HEK293 (cell line): ENCODE measurements at regions not wholly inside any gene's neighbourhood (a gene's known extent, or its start where the extent isn't known, plus 50 kb on each side); places are given as distances from the start of the nearest gene placed in this dataset.

Experiments used
- CTCF ChIA-PET: fragments of 350-600 bp; formaldehyde crosslinking; extraction: SDS; loops from one replicate; lab custom pipeline; 2021; ENCODE audit warnings: antibody characterized with exemption; lab: Yijun Ruan, JAX
- POLR2A ChIA-PET: fragments of 300-600 bp; formaldehyde crosslinking; extraction: SDS; loops from one replicate; lab custom pipeline; 2020; ENCODE audit warnings: antibody characterized with exemption, inconsistent platforms; lab: Yijun Ruan, JAX
- H3K27ac ChIP-seq: fragments of 200-500 bp; sonication (Bioruptor generic); 2 replicates; pipeline ENCODE4 v1.5.1; 2014; ENCODE audit warnings: low read depth, low read length, control low read depth, inconsistent platforms; ENCODE audit errors: extremely low read depth
- H3K36me3 ChIP-seq, 2 experiments: fragments of 200-500 bp in 1 of 2; sonication (Bioruptor generic) in 1 of 2; 1 replicate in 1 of 2; 2 replicates in 1 of 2; pipeline ENCODE4 v1.5.1; 2014 to 2017; ENCODE audit warnings: inconsistent platforms in 2 of 2, low read length in 2 of 2; ENCODE audit not compliant: control insufficient read depth in 2 of 2, insufficient read depth in 1 of 2
- H3K4me1 ChIP-seq: fragments of 200-500 bp; sonication (Bioruptor generic); 2 replicates; pipeline ENCODE4 v1.5.1; 2014; ENCODE audit warnings: mild to moderate bottlenecking, low read length, inconsistent platforms; ENCODE audit not compliant: control insufficient read depth, insufficient read depth
- H3K4me3 ChIP-seq: 2 replicates; pipeline ENCODE4 v1.5.1; 2011; ENCODE audit warnings: low read depth, mild to moderate bottlenecking, control low read depth, low read length, moderate library complexity
- H3K9me3 ChIP-seq: fragments of 200-500 bp; sonication (Bioruptor generic); 2 replicates; pipeline ENCODE4 v1.5.1; 2014; ENCODE audit warnings: low read depth, low read length, inconsistent platforms; ENCODE audit not compliant: control insufficient read depth, insufficient read depth
- BCL11B ChIP-seq: fragments of 450-650 bp; formaldehyde crosslinking; IDR thresholded peaks from 2 replicates; pipeline ENCODE4 v1.5.1; 2016; ENCODE audit warnings: low read depth, missing biosample characterization, missing genetic modification characterization
- GLI2 ChIP-seq: fragments of 450-650 bp; formaldehyde crosslinking; IDR thresholded peaks from 2 replicates; pipeline ENCODE4; 2017; ENCODE audit warnings: missing biosample characterization, missing genetic modification characterization, low read depth, borderline replicate concordance
- INSM2 ChIP-seq: fragments of 450-650 bp; formaldehyde crosslinking; IDR thresholded peaks from 2 replicates; pipeline ENCODE4 v1.5.1; 2016; ENCODE audit warnings: missing biosample characterization, missing genetic modification characterization
- MEIS1 ChIP-seq: sonication (generic); formaldehyde crosslinking; IDR thresholded peaks from 2 replicates; pipeline ENCODE4 v1.8.1; 2022; ENCODE audit warnings: missing genetic modification reagents, mild to moderate bottlenecking, borderline replicate concordance
- SP3 ChIP-seq: fragments of 450-650 bp; formaldehyde crosslinking; IDR thresholded peaks from 2 replicates; pipeline ENCODE4 v1.5.1; 2016; ENCODE audit warnings: missing biosample characterization, missing genetic modification characterization
- ZBTB49 ChIP-seq: fragments of 450-650 bp; formaldehyde crosslinking; IDR thresholded peaks from 2 replicates; pipeline ENCODE4 v1.5.1; 2016; ENCODE audit warnings: missing biosample characterization, missing genetic modification characterization, low read depth
- ZFP3 ChIP-seq: fragments of 450-650 bp; formaldehyde crosslinking; IDR thresholded peaks from 2 replicates; pipeline ENCODE4 v1.5.1; 2016; ENCODE audit warnings: low read depth, missing biosample characterization, missing genetic modification characterization
- ZFP69B ChIP-seq: fragments of 450-650 bp; formaldehyde crosslinking; IDR thresholded peaks from 2 replicates; pipeline ENCODE4 v1.5.1; 2016; ENCODE audit warnings: missing biosample characterization, missing genetic modification characterization
- ZNF121 ChIP-seq: fragments of 450-650 bp; formaldehyde crosslinking; IDR thresholded peaks from 2 replicates; pipeline ENCODE4 v1.5.1; 2016; ENCODE audit warnings: missing biosample characterization, missing genetic modification characterization
- ZNF2 ChIP-seq: fragments of 450-650 bp; formaldehyde crosslinking; IDR thresholded peaks from 2 replicates; pipeline ENCODE4 v1.5.1; 2016; ENCODE audit warnings: missing biosample characterization, missing genetic modification characterization
- ZNF223 ChIP-seq: fragments of 450-650 bp; formaldehyde crosslinking; IDR thresholded peaks from 2 replicates; pipeline ENCODE4 v1.5.1; 2016; ENCODE audit warnings: missing biosample characterization, missing genetic modification characterization
- ZNF335 ChIP-seq: fragments of 450-650 bp; formaldehyde crosslinking; conservative IDR thresholded peaks from 2 replicates; pipeline ENCODE4 v1.5.1; 2016; ENCODE audit warnings: missing biosample characterization, missing genetic modification characterization
- ZNF391 ChIP-seq: fragments of 450-650 bp; formaldehyde crosslinking; IDR thresholded peaks from 2 replicates; pipeline ENCODE4 v1.5.1; 2016; ENCODE audit warnings: low read depth, missing biosample characterization, missing genetic modification characterization, borderline replicate concordance
- ZNF394 ChIP-seq: fragments of 450-650 bp; formaldehyde crosslinking; IDR thresholded peaks from 2 replicates; pipeline ENCODE4 v1.5.1; 2016; ENCODE audit warnings: missing biosample characterization, missing genetic modification characterization, mild to moderate bottlenecking, moderate library complexity, borderline replicate concordance
- ZNF423 ChIP-seq: fragments of 450-650 bp; formaldehyde crosslinking; IDR thresholded peaks from 2 replicates; pipeline ENCODE4 v1.5.1; 2016; ENCODE audit warnings: missing biosample characterization, missing genetic modification characterization
- ZNF629 ChIP-seq: fragments of 450-650 bp; formaldehyde crosslinking; IDR thresholded peaks from 2 replicates; pipeline ENCODE4 v1.5.1; 2017; ENCODE audit warnings: missing biosample characterization, missing genetic modification characterization
- ZNF658 ChIP-seq: fragments of 450-650 bp; formaldehyde crosslinking; IDR thresholded peaks from 2 replicates; pipeline ENCODE4; 2016; ENCODE audit warnings: missing biosample characterization, missing genetic modification characterization
- ZNF660 ChIP-seq: fragments of 450-650 bp; IDR thresholded peaks from 2 replicates; pipeline ENCODE4 v1.5.1; 2018; ENCODE audit warnings: missing biosample characterization, mild to moderate bottlenecking, missing genetic modification characterization
- ZNF747 ChIP-seq: fragments of 450-650 bp; formaldehyde crosslinking; IDR thresholded peaks from 2 replicates; pipeline ENCODE4 v1.5.1; 2016; ENCODE audit warnings: missing biosample characterization, missing genetic modification characterization
- ZNF785 ChIP-seq: fragments of 450-650 bp; formaldehyde crosslinking; IDR thresholded peaks from 2 replicates; pipeline ENCODE4 v1.5.1; 2016; ENCODE audit warnings: missing biosample characterization, missing genetic modification characterization
- ZNF837 ChIP-seq: fragments of 450-650 bp; formaldehyde crosslinking; IDR thresholded peaks from 2 replicates; pipeline ENCODE4 v1.5.1; 2016; ENCODE audit warnings: missing biosample characterization, missing genetic modification characterization
- ZSCAN16 ChIP-seq: fragments of 450-650 bp; formaldehyde crosslinking; IDR thresholded peaks from 2 replicates; pipeline ENCODE4 v1.5.1; 2016; ENCODE audit warnings: missing biosample characterization, missing genetic modification characterization
- ZXDB ChIP-seq: fragments of 450-650 bp; formaldehyde crosslinking; IDR thresholded peaks from 2 replicates; pipeline ENCODE4 v1.5.1; 2016; ENCODE audit warnings: missing biosample characterization, missing genetic modification characterization
- TF ChIP-seq, protein P1 (sequence below): fragments of 450-650 bp; IDR thresholded peaks from 2 replicates; pipeline ENCODE4 v1.5.1; 2018; ENCODE audit warnings: missing biosample characterization, missing genetic modification characterization
- TF ChIP-seq, protein P2 (sequence below): fragments of 450-650 bp; formaldehyde crosslinking; IDR thresholded peaks from 2 replicates; pipeline ENCODE4 v1.5.1; 2016; ENCODE audit warnings: missing biosample characterization, missing genetic modification characterization

DNA sequence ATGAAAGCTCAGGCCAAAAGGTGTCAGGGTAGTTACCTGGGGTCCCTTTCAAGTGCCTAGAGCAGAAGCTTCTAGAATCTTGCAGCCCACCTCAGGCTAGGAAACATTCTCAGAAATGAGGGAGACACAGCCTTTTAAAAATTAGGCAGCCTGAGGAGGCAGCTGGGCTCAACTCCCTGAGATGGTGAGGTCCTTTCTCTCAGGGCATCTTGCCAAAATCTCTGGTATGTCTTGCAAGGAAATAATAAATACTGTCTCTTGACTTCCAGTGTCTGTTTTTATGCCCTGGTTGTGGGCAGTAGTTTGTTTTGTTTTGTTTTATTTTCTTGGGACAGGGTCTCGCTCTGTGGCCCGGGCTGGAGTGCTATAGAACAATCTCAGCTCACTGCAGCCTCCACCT is 100.9 kb upstream of the APC start:
- no peaks in the 10 kb centered on the region for H3K4me1 ChIP-seq
- H3K4me3 ChIP-seq = no peak overlapping the region
- CTCF ChIA-PET = interaction anchor here (0.6 to 1.6 kb wide), 2 partner anchors 55 to 1105 kb away, joined by 3 to 4 read pairs; no protein-coding TSS in a partner anchor
- H3K36me3 ChIP-seq = no peaks in the 10 kb centered on the region
- no peak overlapping the region for H3K27ac ChIP-seq
- POLR2A ChIA-PET = no interaction called here
- peak; percentile 38 for TF ChIP-seq ZNF335
- no peak for TF ChIP-seq ZNF785
- TF ChIP-seq ZNF121 = no peak
- no peak for TF ChIP-seq ZNF423 (tag by site-specific recombination)
- no peak for TF ChIP-seq ZNF394 (tag by site-specific recombination)
- no peak for TF ChIP-seq ZNF658 (tag by site-specific recombination)
- no peak for TF ChIP-seq ZNF629 (tag by site-specific recombination)
- H3K9me3 ChIP-seq = no peaks in the 10 kb centered on the region

- Histone ChIP-seq H3K27ac (no peak overlapping the region), H3K4me3 (no peak overlapping the region), H3K9me3 (no peaks in the 10 kb centered on the region), H3K4me1 (no peaks in the 10 kb centered on the region), H3K36me3 (no peaks in the 10 kb centered on the region)
- CTCF ChIA-PET = interaction anchor here (1.3 to 1.6 kb wide), 2 partner anchors 10 to 54 kb away, joined by 3 read pairs; no protein-coding TSS in a partner anchor
- TF ChIP-seq BCL11B (no peak), ZNF391 (tag by site-specific recombination) (no peak), ZNF335 (no peak)
- POLR2A ChIA-PET = no interaction called here
These were observed 100.3 kb upstream of the APC start for GRCh38 chr5:112637343-112637742.

GRCh38 chr5:112640546-112640945 is 97.1 kb upstream of the APC start:
- no peak overlapping the region for H3K27ac ChIP-seq
- no peaks in the 10 kb centered on the region for H3K36me3 ChIP-seq
- H3K9me3 ChIP-seq = no peaks in the 10 kb centered on the region
- H3K4me3 ChIP-seq = no peak overlapping the region
- H3K4me1 ChIP-seq = no peaks in the 10 kb centered on the region
- ChIA-PET POLR2A (no interaction called here), CTCF (interaction anchor here (0.6 kb wide), 1 partner anchor 36 kb away, joined by 4 read pairs; no protein-coding TSS in a partner anchor)
- no peak for TF ChIP-seq GLI2 (tag by site-specific recombination)
- TF ChIP-seq, protein P1, sequence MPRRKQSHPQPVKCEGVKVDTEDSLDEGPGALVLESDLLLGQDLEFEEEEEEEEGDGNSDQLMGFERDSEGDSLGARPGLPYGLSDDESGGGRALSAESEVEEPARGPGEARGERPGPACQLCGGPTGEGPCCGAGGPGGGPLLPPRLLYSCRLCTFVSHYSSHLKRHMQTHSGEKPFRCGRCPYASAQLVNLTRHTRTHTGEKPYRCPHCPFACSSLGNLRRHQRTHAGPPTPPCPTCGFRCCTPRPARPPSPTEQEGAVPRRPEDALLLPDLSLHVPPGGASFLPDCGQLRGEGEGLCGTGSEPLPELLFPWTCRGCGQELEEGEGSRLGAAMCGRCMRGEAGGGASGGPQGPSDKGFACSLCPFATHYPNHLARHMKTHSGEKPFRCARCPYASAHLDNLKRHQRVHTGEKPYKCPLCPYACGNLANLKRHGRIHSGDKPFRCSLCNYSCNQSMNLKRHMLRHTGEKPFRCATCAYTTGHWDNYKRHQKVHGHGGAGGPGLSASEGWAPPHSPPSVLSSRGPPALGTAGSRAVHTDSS (tag by site-specific recombination) = no peak
- no peak for TF ChIP-seq ZNF660 (tag by site-specific recombination)
- TF ChIP-seq, protein P2, sequence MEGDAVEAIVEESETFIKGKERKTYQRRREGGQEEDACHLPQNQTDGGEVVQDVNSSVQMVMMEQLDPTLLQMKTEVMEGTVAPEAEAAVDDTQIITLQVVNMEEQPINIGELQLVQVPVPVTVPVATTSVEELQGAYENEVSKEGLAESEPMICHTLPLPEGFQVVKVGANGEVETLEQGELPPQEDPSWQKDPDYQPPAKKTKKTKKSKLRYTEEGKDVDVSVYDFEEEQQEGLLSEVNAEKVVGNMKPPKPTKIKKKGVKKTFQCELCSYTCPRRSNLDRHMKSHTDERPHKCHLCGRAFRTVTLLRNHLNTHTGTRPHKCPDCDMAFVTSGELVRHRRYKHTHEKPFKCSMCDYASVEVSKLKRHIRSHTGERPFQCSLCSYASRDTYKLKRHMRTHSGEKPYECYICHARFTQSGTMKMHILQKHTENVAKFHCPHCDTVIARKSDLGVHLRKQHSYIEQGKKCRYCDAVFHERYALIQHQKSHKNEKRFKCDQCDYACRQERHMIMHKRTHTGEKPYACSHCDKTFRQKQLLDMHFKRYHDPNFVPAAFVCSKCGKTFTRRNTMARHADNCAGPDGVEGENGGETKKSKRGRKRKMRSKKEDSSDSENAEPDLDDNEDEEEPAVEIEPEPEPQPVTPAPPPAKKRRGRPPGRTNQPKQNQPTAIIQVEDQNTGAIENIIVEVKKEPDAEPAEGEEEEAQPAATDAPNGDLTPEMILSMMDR (tag by site-specific recombination) = no peak
- TF ChIP-seq SP3 (tag by site-specific recombination) = no peak
- TF ChIP-seq ZFP3 = no peak
- TF ChIP-seq INSM2 = no peak
- no peak for TF ChIP-seq ZNF2 (tag by site-specific recombination)
- TF ChIP-seq ZXDB (tag by site-specific recombination) = no peak
- TF ChIP-seq ZNF747 (tag by site-specific recombination) = no peak
- no peak for TF ChIP-seq ZNF837 (tag by site-specific recombination)
- no peak for TF ChIP-seq ZNF223
- no peak for TF ChIP-seq ZNF391 (tag by site-specific recombination)
- TF ChIP-seq ZFP69B (tag by site-specific recombination) = no peak
- no peak for TF ChIP-seq MEIS1 (CRISPR knock-in tag)
- TF ChIP-seq ZBTB49 (tag by site-specific recombination) = no peak
- no peak for TF ChIP-seq ZSCAN16 (tag by site-specific recombination)
